Mesenchymal stem cell (in vitro differentiated cells and primary cell): ENCODE measurements at regions not wholly inside any gene's neighbourhood (a gene's known extent, or its start where the extent isn't known, plus 50 kb on each side); places are given as distances from the start of the nearest gene placed in this dataset.

Source experiments
- DNase-seq: peaks from one replicate; pipeline ENCODE4 v3.0.0-alpha.2; 2013
- H2AFZ ChIP-seq: one replicate; pipeline ENCODE4 v1.6.1; 2013; ENCODE audit warnings: low read depth, mild to moderate bottlenecking, control low read depth, inconsistent platforms, low read length, moderate library complexity
- H2AK5ac ChIP-seq: 2 replicates; pipeline ENCODE4 v1.6.1; 2013; ENCODE audit warnings: low read length, moderate library complexity, mild to moderate bottlenecking, inconsistent platforms; ENCODE audit not compliant: severe bottlenecking
- H2BK120ac ChIP-seq: one replicate; pipeline ENCODE4 v1.6.1; 2013; ENCODE audit warnings: low read depth, mild to moderate bottlenecking, inconsistent platforms, low read length, moderate library complexity
- H2BK12ac ChIP-seq, 2 experiments: one replicate each; pipeline ENCODE4 v1.6.1; 2013; ENCODE audit warnings: inconsistent platforms in 2 of 2, low read length in 2 of 2, mild to moderate bottlenecking in 2 of 2, moderate library complexity in 2 of 2, control low read depth in 1 of 2
- H2BK15ac ChIP-seq: one replicate; pipeline ENCODE4 v1.6.1; 2013; ENCODE audit warnings: mild to moderate bottlenecking, low read depth, inconsistent platforms; ENCODE audit not compliant: poor library complexity, severe bottlenecking
- H2BK5ac ChIP-seq: 2 replicates; pipeline ENCODE4 v1.6.1; 2013; ENCODE audit warnings: low read depth, mild to moderate bottlenecking, low read length, control low read depth, inconsistent platforms; ENCODE audit not compliant: poor library complexity, severe bottlenecking
- H3K14ac ChIP-seq, 2 experiments: one replicate each; pipeline ENCODE4 v1.6.1; 2013; ENCODE audit warnings: inconsistent platforms in 2 of 2, low read length in 2 of 2, control low read depth in 1 of 2, mild to moderate bottlenecking in 1 of 2, moderate library complexity in 1 of 2
- H3K18ac ChIP-seq, 2 experiments: one replicate each; pipeline ENCODE4 v1.6.1; 2013; ENCODE audit warnings: inconsistent platforms in 2 of 2, low read length in 2 of 2, control low read depth in 1 of 2, low read depth in 1 of 2, mild to moderate bottlenecking in 1 of 2
- H3K23ac ChIP-seq, 2 experiments: one replicate each; pipeline ENCODE4 v1.6.1; 2013; ENCODE audit warnings: inconsistent platforms in 2 of 2, low read length in 2 of 2, mild to moderate bottlenecking in 2 of 2, moderate library complexity in 2 of 2, control low read depth in 1 of 2
- H3K27ac ChIP-seq: 2 replicates; pipeline ENCODE4 v1.5.1; 2013; ENCODE audit warnings: mild to moderate bottlenecking, moderate library complexity, low read length, control low read depth, inconsistent platforms; ENCODE audit not compliant: poor library complexity, severe bottlenecking
- H3K27me3 ChIP-seq, 2 experiments: 2 replicates each; pipeline versions ENCODE4 v1.6.1 to v1.7.0; 2013; ENCODE audit warnings: low read length in 2 of 2, mild to moderate bottlenecking in 2 of 2, moderate library complexity in 2 of 2, control low read depth in 1 of 2, inconsistent platforms in 1 of 2; ENCODE audit not compliant: control insufficient read depth in 1 of 2, insufficient read depth in 1 of 2
- H3K36me3 ChIP-seq, 2 experiments: 2 replicates each; pipeline versions ENCODE4 v1.6.1 to v1.7.0; 2013; ENCODE audit warnings: low read length in 2 of 2, control low read depth in 1 of 2, inconsistent platforms in 1 of 2, low read depth in 1 of 2, mild to moderate bottlenecking in 1 of 2; ENCODE audit not compliant: insufficient read depth in 2 of 2, control insufficient read depth in 1 of 2
- H3K4ac ChIP-seq, 2 experiments: one replicate each; pipeline ENCODE4 v1.6.1; 2013; ENCODE audit warnings: inconsistent platforms in 2 of 2, low read length in 2 of 2, mild to moderate bottlenecking in 2 of 2, moderate library complexity in 2 of 2, control low read depth in 1 of 2, low read depth in 1 of 2
- H3K4me1 ChIP-seq: 2 replicates; pipeline ENCODE4 v1.6.1; 2013; ENCODE audit warnings: low read depth, low read length, control low read depth; ENCODE audit not compliant: control insufficient read depth, insufficient read depth
- H3K4me2 ChIP-seq: 2 replicates; pipeline ENCODE4 v1.6.1; 2013; ENCODE audit warnings: low read length, mild to moderate bottlenecking, inconsistent platforms; ENCODE audit not compliant: poor library complexity, severe bottlenecking
- H3K4me3 ChIP-seq, 2 experiments: 2 replicates each; pipeline versions ENCODE4 v1.5.1 to v1.7.0; 2013; ENCODE audit warnings: low read length in 2 of 2, mild to moderate bottlenecking in 2 of 2, control low read depth in 1 of 2, low read depth in 1 of 2; ENCODE audit not compliant: insufficient read depth in 1 of 2
- H3K79me1 ChIP-seq: replicated peaks from 2 replicates; pipeline ENCODE4 v1.6.1; 2013; ENCODE audit warnings: mild to moderate bottlenecking, control low read depth, low read length, inconsistent platforms; ENCODE audit not compliant: poor library complexity, severe bottlenecking
- H3K9ac ChIP-seq: 2 replicates; pipeline ENCODE4 v1.7.0; 2013; ENCODE audit warnings: mild to moderate bottlenecking, low read length, moderate library complexity
- H3K9me3 ChIP-seq: 2 replicates; pipeline ENCODE4 v1.7.0; 2013; ENCODE audit warnings: mild to moderate bottlenecking, low read length; ENCODE audit not compliant: control insufficient read depth
- H4K8ac ChIP-seq: one replicate; pipeline ENCODE4 v1.6.1; 2013; ENCODE audit warnings: inconsistent platforms, mild to moderate bottlenecking, low read length, moderate library complexity
- H4K91ac ChIP-seq: one replicate; pipeline ENCODE4 v1.6.1; 2013; ENCODE audit warnings: mild to moderate bottlenecking, low read length, inconsistent platforms
- WGBS: methylation state at CpG from one replicate; pipeline ENCODE4 v1.1.7; 2013; ENCODE audit warnings: mixed read lengths; 5-methylcytosine and 5-hydroxymethylcytosine counted together

GRCh38 chr12:63250486-63250885 lies 99.5 kb upstream of the AVPR1A start:
- Histone ChIP-seq H2BK15ac (no peak overlapping the region), H2AK5ac (no peak overlapping the region)
- 83% methylated on average over 5 of the region's 5 CpGs for WGBS

GRCh38 chr12:63238892-63239291 lies 87.9 kb upstream of the AVPR1A start:
- Histone ChIP-seq H2AFZ (no peak overlapping the region), H3K4me2 (no peak overlapping the region), H3K18ac (no peak overlapping the region), H3K4me3 (no peak overlapping the region), H3K79me1 (no peaks in the 10 kb centered on the region), H3K27me3 (no peaks in the 10 kb centered on the region), H3K4ac (no peak overlapping the region), H3K14ac (no peak overlapping the region), H3K36me3 (no peaks in the 10 kb centered on the region), H2BK15ac (no peak overlapping the region), H2AK5ac (no peak overlapping the region), H3K9me3 (peaks cover 17% of the 10 kb centered on the region), H2BK12ac (no peak overlapping the region), H3K27ac (no peak overlapping the region), H3K9ac (no peak overlapping the region), H4K91ac (no peak overlapping the region), H2BK120ac (no peak overlapping the region), H2BK5ac (no peak overlapping the region), H3K23ac (no peak overlapping the region), H3K4me1 (no peaks in the 10 kb centered on the region), H4K8ac (no peak overlapping the region)
- no peak for DNase-seq

More at GRCh38 chr12:63250486-63250885, 99.5 kb upstream of the AVPR1A start:
- Histone ChIP-seq H2AFZ (no peak overlapping the region), H2BK120ac (no peak overlapping the region), H3K4me3 (no peak overlapping the region), H3K18ac (no peak overlapping the region), H3K27me3 (no peaks in the 10 kb centered on the region), H3K36me3 (no peaks in the 10 kb centered on the region), H2BK5ac (no peak overlapping the region), H2BK12ac (no peak overlapping the region), H3K14ac (no peak overlapping the region), H4K91ac (no peak overlapping the region), H3K79me1 (no peaks in the 10 kb centered on the region), H3K9me3 (no peaks in the 10 kb centered on the region), H3K4me1 (peaks cover 2% of the 10 kb centered on the region), H3K4ac (no peak overlapping the region), H3K9ac (no peak overlapping the region), H3K27ac (peak overlapping the region; percentile 17), H4K8ac (no peak overlapping the region), H3K4me2 (no peak overlapping the region), H3K23ac (no peak overlapping the region)
- no peak for DNase-seq

- WGBS: 76% methylated on average over 3 of the region's 3 CpGs
- Histone ChIP-seq H2BK120ac (no peak overlapping the region), H2BK15ac (no peak overlapping the region), H2BK12ac (no peak overlapping the region), H3K27ac (no peak overlapping the region), H2AFZ (no peak overlapping the region), H3K18ac (no peak overlapping the region), H3K14ac (no peak overlapping the region), H4K8ac (no peak overlapping the region), H2AK5ac (no peak overlapping the region), H3K4me2 (no peak overlapping the region), H2BK5ac (no peak overlapping the region), H3K23ac (no peak overlapping the region), H3K4me1 (no peaks in the 10 kb centered on the region), H3K27me3 (no peaks in the 10 kb centered on the region), H3K79me1 (no peaks in the 10 kb centered on the region), H3K9me3 (no peaks in the 10 kb centered on the region), H4K91ac (no peak overlapping the region), H3K9ac (no peak overlapping the region), H3K4me3 (no peak overlapping the region), H3K36me3 (no peaks in the 10 kb centered on the region), H3K4ac (no peak overlapping the region)
- DNase-seq: no peak
Observed at GRCh38 chr12:63232896-63233295, 81.9 kb upstream of the AVPR1A start.

GRCh38 chr12:63228853-63229252 lies 77.9 kb upstream of the AVPR1A start:
- no peaks in the 10 kb centered on the region for H3K36me3 ChIP-seq
- no peak overlapping the region for H4K91ac ChIP-seq
- 49% methylated on average over 3 of the region's 3 CpGs for WGBS
- no peak overlapping the region for H3K9ac ChIP-seq
- no peak overlapping the region for H2AK5ac ChIP-seq
- no peak overlapping the region for H2BK15ac ChIP-seq
- H3K27ac ChIP-seq: no peak overlapping the region
- no peak overlapping the region for H2BK5ac ChIP-seq
- H3K4me3 ChIP-seq: no peak overlapping the region
- no peaks in the 10 kb centered on the region for H3K79me1 ChIP-seq
- no peak overlapping the region for H3K14ac ChIP-seq
- no peak overlapping the region for H3K18ac ChIP-seq
- H3K4me1 ChIP-seq: no peaks in the 10 kb centered on the region
- no peak for DNase-seq
- H2BK120ac ChIP-seq: no peak overlapping the region
- no peaks in the 10 kb centered on the region for H3K27me3 ChIP-seq
- H3K9me3 ChIP-seq: no peaks in the 10 kb centered on the region
- no peak overlapping the region for H2BK12ac ChIP-seq
- H3K23ac ChIP-seq: no peak overlapping the region
- H4K8ac ChIP-seq: no peak overlapping the region
- no peak overlapping the region for H2AFZ ChIP-seq
- H3K4ac ChIP-seq: no peak overlapping the region
- no peak overlapping the region for H3K4me2 ChIP-seq
